Caki2 (cell line): ENCODE measurements at regions not wholly inside any gene's neighbourhood (a gene's known extent, or its start where the extent isn't known, plus 50 kb on each side); places are given as distances from the start of the nearest gene placed in this dataset.

Experiments
- DNase-seq: peaks from one replicate; pipeline ENCODE4 v3.0.0-alpha.2; 2015; ENCODE audit warnings: low read depth
- in situ Hi-C: cut with HindIII; loops from 2 replicates; pipeline ENCODE4 v1.10.0; 2016; ENCODE audit warnings: low sequenced_read_pairs, low pct_unique_long_range_greater_than_20kb, mixed read lengths

GRCh38 chr6:105815661-105816555 lies 270.2 kb upstream of the PRDM1 start:
- in situ Hi-C loops: no loop called here
- no peak for DNase-seq

DNA sequence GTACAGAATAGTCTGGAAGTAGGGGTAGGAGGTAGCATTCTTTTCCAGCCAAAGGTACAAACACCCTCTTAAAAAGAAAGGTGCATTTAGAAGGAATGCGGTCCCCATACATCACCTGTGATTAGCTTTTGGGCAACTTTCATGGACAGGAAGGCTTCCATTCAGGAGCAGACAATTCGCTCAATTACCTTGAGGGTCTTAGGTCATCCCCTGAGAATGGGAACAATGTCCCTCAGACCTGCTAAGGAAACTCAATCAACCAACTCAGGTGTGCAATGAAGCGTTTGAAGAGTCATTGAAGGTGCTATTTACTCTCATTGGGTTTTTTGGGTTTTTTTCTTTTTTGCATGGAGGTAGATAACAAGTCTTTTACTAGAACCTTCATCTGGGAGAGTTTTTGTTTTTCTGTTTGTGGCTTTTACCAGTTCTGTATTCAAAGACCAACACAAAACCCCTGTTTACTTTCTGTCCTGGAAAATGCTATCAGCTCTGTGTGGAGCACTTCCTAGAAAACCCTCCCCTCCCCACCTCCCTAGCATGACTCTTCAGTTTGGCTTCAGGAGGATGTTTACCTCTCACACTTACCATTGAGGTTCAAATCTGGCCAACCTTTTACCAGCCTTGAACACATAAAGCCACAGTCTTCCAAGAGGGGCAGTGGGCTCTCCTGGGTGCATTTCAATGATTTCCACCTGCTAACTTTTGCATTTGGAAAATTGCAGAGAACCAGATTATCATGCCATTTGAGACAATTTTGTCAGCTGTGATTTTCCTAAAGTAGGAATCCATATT lies 271.2 kb upstream of the PRDM1 start:
- DNase-seq: no peak
- in situ Hi-C loops: no loop called here

- in situ Hi-C loops: no loop called here
- no peak for DNase-seq
Observed at GRCh38 chr6:105810922-105811482, 275.1 kb upstream of the PRDM1 start.

GRCh38 chr6:105810105-105810921 lies 275.8 kb upstream of the PRDM1 start:
- peak; percentile 54 for DNase-seq
- in situ Hi-C loops: no loop called here

GRCh38 chr6:105808571-105808970 lies 277.6 kb upstream of the PRDM1 start:
- DNase-seq: no peak
- in situ Hi-C loops: no loop called here

GRCh38 chr6:105807905-105808304 lies 278.2 kb upstream of the PRDM1 start:
- in situ Hi-C loops: no loop called here
- DNase-seq: no peak

GRCh38 chr6:105806486-105806920 lies 279.6 kb upstream of the PRDM1 start:
- no peak for DNase-seq
- in situ Hi-C loops: no loop called here

GRCh38 chr6:105805501-105806023 lies 280.6 kb upstream of the PRDM1 start:
- no peak for DNase-seq
- in situ Hi-C loops: no loop called here

DNA sequence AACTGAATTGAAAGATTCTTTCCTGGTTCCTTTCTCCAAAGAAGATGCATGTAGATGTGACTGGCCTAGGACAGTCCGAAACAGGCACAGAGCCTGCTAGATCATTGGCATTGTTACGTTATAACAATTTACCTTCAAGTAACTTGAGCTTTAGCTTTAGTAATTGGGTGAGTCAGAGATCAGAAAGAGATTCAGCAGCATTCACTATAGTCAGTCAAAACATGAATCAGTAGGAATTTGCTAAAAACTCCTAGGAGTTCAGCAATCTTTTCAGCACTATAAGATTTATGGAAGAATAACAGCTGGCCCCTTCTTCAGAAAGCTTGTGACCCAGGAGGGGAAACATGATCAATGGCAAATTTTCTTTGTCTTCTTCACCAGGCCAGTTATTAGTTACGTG lies 281.7 kb upstream of the PRDM1 start:
- no peak for DNase-seq
- in situ Hi-C loops: no loop called here

GRCh38 chr6:105804000-105804399 lies 282.1 kb upstream of the PRDM1 start:
- no peak for DNase-seq
- in situ Hi-C loops: no loop called here

DNA sequence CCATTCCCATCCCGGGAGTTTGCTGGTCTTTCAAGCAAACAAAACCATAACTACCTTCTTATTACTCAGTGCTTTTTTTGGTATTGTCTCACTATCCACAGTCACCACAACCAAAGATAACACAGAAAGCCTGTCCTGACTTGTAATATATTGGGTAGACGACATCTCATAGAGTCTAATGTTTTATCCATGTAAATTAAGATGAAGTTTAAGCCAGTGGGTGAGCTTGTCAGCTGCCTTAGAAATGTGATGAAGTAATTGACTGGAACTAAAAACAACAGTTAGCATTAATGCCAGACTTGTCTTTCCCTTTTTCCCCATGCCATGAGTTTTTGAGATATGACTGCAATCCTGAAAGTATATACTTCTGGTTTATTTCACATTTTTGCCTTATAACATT lies 282.7 kb upstream of the PRDM1 start:
- no peak for DNase-seq
- in situ Hi-C loops: no loop called here

- DNase-seq: no peak
- in situ Hi-C loops: no loop called here
Observed at GRCh38 chr6:105802703-105803102, 283.4 kb upstream of the PRDM1 start.

- in situ Hi-C loops: no loop called here
- no peak for DNase-seq
Observed at GRCh38 chr6:105800871-105801270, 285.3 kb upstream of the PRDM1 start.

DNA sequence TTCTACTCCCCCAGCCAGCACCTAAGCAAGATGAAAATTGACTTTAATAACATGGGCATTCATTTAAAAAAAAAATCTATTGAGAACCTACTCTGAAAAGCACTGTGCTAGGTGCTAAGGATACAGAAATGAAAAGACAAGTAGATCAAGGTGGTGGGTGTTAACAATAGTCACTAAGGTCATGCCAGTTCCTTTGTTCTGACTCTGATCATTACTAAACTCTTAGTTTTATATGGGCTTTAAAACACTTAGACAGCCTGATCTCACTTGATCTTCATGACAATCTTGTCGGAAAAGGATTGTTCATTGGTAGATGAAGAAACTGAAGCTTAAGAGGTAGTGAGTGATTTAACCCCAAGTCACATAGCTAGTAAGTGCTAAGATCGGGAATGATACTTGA lies 285.7 kb upstream of the PRDM1 start:
- no peak for DNase-seq
- in situ Hi-C loops: no loop called here

- in situ Hi-C loops: no loop called here
- DNase-seq: no peak
Observed at GRCh38 chr6:105799056-105799455, 287.1 kb upstream of the PRDM1 start.

GRCh38 chr6:105797983-105798453 lies 288.1 kb upstream of the PRDM1 start:
- in situ Hi-C loops: no loop called here
- peak; percentile 22 for DNase-seq

DNA sequence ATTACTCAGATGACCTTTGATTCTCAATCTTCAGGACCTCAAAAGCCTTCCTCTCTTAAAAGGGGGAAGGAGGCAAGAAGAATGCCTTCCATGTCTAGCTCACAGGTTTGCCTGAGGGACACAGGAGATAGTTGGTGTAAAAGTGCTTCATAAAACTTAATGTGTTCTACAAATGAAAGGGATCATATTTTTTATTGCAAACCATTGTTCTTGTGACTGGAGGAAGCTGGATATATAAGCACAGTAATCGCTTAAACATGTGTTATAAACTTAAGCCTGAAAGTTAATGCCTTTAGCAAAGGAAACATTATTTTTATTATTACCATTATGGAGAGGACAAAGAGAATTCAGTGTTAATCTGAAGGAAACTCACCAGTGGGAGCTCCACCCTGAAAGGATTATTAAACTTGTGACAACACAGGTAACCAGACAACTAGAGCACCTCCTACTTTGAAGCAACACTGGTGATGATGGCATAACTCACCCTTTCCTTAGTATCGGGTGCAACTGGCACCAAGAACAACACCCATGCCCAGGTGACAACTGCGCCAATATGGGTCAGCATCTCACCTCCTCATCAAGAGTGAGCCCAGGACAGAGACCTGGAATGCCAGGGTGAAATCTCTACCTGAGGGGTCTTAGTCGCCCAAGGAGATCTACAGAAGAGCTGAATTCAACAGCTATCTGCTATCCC lies 288.7 kb upstream of the PRDM1 start:
- in situ Hi-C loops: no loop called here

More for the DNA sequence above, 288.7 kb upstream of the PRDM1 start:
- no peak for DNase-seq
